ENCODE measurements at regions not wholly inside any gene's neighbourhood (a gene's known extent, or its start where the extent isn't known, plus 50 kb on each side); places are given as distances from the start of the nearest gene placed in this dataset.

- H3K36me3 ChIP-seq (ENCODE audit: insufficient read depth, low read length): no peaks in the 10 kb centered on the region
- Mint-ChIP-seq H3K36me3 (ENCODE audit: low read depth, unreplicated experiment) (no peaks in the 10 kb centered on the region), H3K4me3 (ENCODE audit: unreplicated experiment) (no peak overlapping the region), H3K27ac (ENCODE audit: unreplicated experiment) (no peak overlapping the region), H3K4me1 (ENCODE audit: low read depth, unreplicated experiment) (no peaks in the 10 kb centered on the region), H3K27me3 (ENCODE audit: low read depth, unreplicated experiment) (peaks cover 82% of the 10 kb centered on the region), H3K9me3 (ENCODE audit: unreplicated experiment) (no peaks in the 10 kb centered on the region)
- FAIRE-seq (no peak), DNase-seq (ENCODE audit: low read depth) (no peak)
- no peak overlapping the region for H3K4me2 ChIP-seq (ENCODE audit: low read length)
- H2AFZ ChIP-seq (ENCODE audit: low read depth, low read length): no peak overlapping the region
- H3K4me1 ChIP-seq (ENCODE audit: insufficient read depth, low read length): no peaks in the 10 kb centered on the region
- no peak overlapping the region for H3K27ac ChIP-seq (ENCODE audit: low read depth, low read length)
- no peak overlapping the region for H3K9ac ChIP-seq (ENCODE audit: low read length)
- peaks cover 7% of the 10 kb centered on the region for H3K27me3 ChIP-seq (ENCODE audit: insufficient read depth, low read length)
- no peaks in the 10 kb centered on the region for H3K79me2 ChIP-seq (ENCODE audit: insufficient read depth, low read length)
- H4K20me1 ChIP-seq (ENCODE audit: insufficient read depth, low read length): no peaks in the 10 kb centered on the region
- H3K4me3 ChIP-seq (ENCODE audit: insufficient read depth, low read depth, low read length): no peak overlapping the region
- TF ChIP-seq CTCF (IDR thresholded peaks at IDR 0.05; ENCODE audit: insufficient read depth, low read depth, low read length) (no peak), EZH2 (IDR thresholded peaks at IDR 0.05; ENCODE audit: insufficient read depth, low read length) (no peak)
- H3K9me3 ChIP-seq (ENCODE audit: insufficient read depth, low read depth, low read length): no peaks in the 10 kb centered on the region
Observed at GRCh38 chr6:37762806-37763205, 56.7 kb upstream of the ZFAND3 start.

- no peaks in the 10 kb centered on the region for H3K36me3 ChIP-seq (ENCODE audit: insufficient read depth, low read length)
- H3K4me2 ChIP-seq (ENCODE audit: low read length): no peak overlapping the region
- no peak overlapping the region for H3K9ac ChIP-seq (ENCODE audit: low read length)
- Mint-ChIP-seq H3K27me3 (ENCODE audit: low read depth, unreplicated experiment) (peaks cover 82% of the 10 kb centered on the region), H3K9me3 (ENCODE audit: unreplicated experiment) (peaks cover 1% of the 10 kb centered on the region), H3K4me1 (ENCODE audit: low read depth, unreplicated experiment) (no peaks in the 10 kb centered on the region), H3K36me3 (ENCODE audit: low read depth, unreplicated experiment) (no peaks in the 10 kb centered on the region), H3K4me3 (ENCODE audit: unreplicated experiment) (no peak overlapping the region), H3K27ac (ENCODE audit: unreplicated experiment) (no peak overlapping the region)
- H3K4me3 ChIP-seq (ENCODE audit: insufficient read depth, low read depth, low read length): no peak overlapping the region
- no peak overlapping the region for H2AFZ ChIP-seq (ENCODE audit: low read depth, low read length)
- no peaks in the 10 kb centered on the region for H3K9me3 ChIP-seq (ENCODE audit: insufficient read depth, low read depth, low read length)
- TF ChIP-seq CTCF (IDR thresholded peaks at IDR 0.05; ENCODE audit: insufficient read depth, low read depth, low read length) (no peak), EZH2 (IDR thresholded peaks at IDR 0.05; ENCODE audit: insufficient read depth, low read length) (no peak)
- DNase-seq (ENCODE audit: low read depth) (no peak), FAIRE-seq (no peak)
- H3K27me3 ChIP-seq (ENCODE audit: insufficient read depth, low read length): peaks cover 4% of the 10 kb centered on the region
- H3K27ac ChIP-seq (ENCODE audit: low read depth, low read length): no peak overlapping the region
- H4K20me1 ChIP-seq (ENCODE audit: insufficient read depth, low read length): no peaks in the 10 kb centered on the region
- H3K4me1 ChIP-seq (ENCODE audit: insufficient read depth, low read length): no peaks in the 10 kb centered on the region
- no peaks in the 10 kb centered on the region for H3K79me2 ChIP-seq (ENCODE audit: insufficient read depth, low read length)
Observed at GRCh38 chr6:37761554-37762271, 57.8 kb upstream of the ZFAND3 start.
